ENCODE measurements at regions not wholly inside any gene's neighbourhood (a gene's known extent, or its start where the extent isn't known, plus 50 kb on each side); places are given as distances from the start of the nearest gene placed in this dataset.

- no peak for TF ChIP-seq CTCF (IDR thresholded peaks at IDR 0.05; ENCODE audit: poor library complexity)
- no peak for TF ChIP-seq EZH2 (IDR thresholded peaks at IDR 0.05; ENCODE audit: borderline replicate concordance)
- no peak for TF ChIP-seq EZH2phosphoT487 (IDR thresholded peaks at IDR 0.05; ENCODE audit: low read depth, severe bottlenecking, unreplicated experiment)
Observed at GRCh38 chr2:235160281-235160810, 208.5 kb downstream of the SH3BP4 start.

Data from hepatocyte (in vitro differentiated cells).